ENCODE measurements at regions not wholly inside any gene's neighbourhood (a gene's known extent, or its start where the extent isn't known, plus 50 kb on each side); places are given as distances from the start of the nearest gene placed in this dataset.

- DNase-seq, result no peak
Measured at GRCh38 chr4:53805291-53805690, 214.0 kb upstream of the LNX1 start.

GRCh38 chr4:53804719-53805118 lies 213.4 kb upstream of the LNX1 start:
- DNase-seq, result no peak

GRCh38 chr4:53802500-53802899 lies 211.2 kb upstream of the LNX1 start:
- no peak for DNase-seq

- no peak for DNase-seq
Measured at GRCh38 chr4:53801373-53801772, 210.1 kb upstream of the LNX1 start.

GRCh38 chr4:53800741-53801140 lies 209.5 kb upstream of the LNX1 start:
- DNase-seq, result no peak

DNA sequence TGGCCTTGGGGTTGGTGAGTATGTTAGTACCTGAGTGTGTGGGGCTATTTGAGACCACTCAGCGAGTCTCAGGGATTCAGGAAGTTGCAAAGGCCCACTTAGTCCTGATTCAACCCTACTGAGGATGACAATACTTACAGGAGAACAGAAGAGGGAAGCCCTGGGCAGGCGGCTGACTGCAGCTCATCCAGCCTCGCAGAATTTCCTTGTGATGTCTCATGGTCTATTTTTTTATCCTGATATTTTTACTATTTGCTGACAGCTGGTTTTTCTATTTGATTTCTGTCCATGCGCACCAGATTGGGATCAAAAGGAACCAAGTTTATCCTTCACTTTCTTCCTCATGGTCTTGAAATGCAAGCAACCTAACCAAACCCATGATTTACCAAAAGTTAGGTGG lies 201.8 kb upstream of the LNX1 start:
- DNase-seq, result no peak

- DNase-seq, result no peak
Measured at GRCh38 chr4:53790286-53790685, 199.0 kb upstream of the LNX1 start.

DNA sequence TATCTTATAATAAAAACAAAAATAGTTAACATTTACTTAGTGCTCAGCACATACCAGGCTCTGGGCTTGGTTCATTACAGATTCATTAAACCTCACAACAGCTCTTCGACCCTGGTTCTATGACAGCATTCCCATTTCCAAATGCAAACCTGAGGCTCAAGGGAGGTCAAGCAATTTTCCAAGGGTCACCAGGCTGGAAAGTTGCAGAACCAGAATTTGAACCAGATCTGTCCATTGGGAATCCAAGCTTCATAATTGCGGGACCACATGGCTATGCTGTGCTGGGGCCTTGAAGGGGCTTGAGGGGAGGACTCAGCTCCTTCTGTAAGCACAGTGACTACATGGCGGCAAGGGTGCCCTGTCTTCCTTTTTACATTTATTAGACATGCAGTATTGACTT lies 197.3 kb upstream of the LNX1 start:
- DNase-seq, result no peak

GRCh38 chr4:53788011-53788410 lies 196.7 kb upstream of the LNX1 start:
- peak; percentile 66 for DNase-seq

DNA sequence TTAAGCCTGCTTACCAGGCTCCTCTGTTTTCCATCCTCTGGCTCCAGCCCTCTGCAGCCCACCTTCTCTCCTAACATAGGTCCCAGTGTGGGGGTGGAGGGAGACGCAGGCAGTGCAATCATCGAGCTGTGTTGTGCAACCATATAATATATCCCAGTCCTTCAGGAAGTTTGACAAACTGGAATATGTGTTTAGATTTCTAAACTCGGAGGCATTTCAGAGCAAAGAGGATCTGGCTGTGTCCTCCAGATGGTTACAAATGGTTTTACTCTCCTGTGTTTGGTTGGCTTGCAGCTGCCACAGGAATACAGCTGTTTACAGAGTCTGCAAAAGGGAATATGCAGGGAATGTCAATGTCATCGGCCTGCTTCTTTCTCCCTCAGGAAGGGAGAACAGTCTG lies 195.3 kb upstream of the LNX1 start:
- no peak for DNase-seq

DNA sequence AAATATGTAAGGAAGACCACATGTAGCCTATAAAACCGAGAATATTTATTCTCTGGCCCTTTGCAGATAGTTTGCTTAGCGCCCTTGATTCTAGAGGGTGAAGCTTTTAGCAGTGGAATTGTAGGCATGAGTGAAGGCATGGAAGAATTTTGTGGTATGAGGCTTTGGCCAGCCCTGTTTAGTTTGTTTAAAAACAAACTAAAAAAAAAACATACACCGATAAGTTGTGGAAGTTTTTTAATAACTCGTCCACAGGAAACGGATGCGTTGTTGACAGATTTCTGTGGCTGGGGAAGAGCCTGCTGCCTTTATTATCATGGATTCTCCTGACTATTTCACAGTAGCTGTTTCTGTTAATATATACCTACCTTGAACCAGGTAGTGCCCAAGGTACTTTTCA lies 194.7 kb upstream of the LNX1 start:
- no peak for DNase-seq

GRCh38 chr4:53784112-53784511 lies 192.8 kb upstream of the LNX1 start:
- DNase-seq, result no peak

GRCh38 chr4:53783208-53783859 lies 192.0 kb upstream of the LNX1 start:
- DNase-seq, result no peak

DNA sequence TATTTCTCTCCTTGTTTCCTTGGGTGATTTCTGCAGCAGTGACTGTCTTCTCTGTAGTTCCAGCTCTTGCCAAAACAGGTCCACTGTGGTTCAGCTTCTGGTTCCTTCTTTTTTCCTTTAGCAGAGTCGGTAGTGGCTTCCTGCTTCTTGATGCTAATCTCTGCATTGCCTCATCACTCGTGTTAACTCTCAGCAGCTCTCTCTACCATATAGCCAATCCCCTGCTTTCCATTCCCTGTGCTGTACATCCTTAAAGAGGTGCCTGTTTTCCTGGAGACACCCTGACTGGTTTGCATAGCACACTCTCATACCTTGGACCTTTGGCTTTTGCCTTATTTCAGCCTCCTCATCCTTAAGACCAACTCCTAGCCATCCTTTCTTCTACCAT lies 191.2 kb upstream of the LNX1 start:
- DNase-seq, result no peak

DNA sequence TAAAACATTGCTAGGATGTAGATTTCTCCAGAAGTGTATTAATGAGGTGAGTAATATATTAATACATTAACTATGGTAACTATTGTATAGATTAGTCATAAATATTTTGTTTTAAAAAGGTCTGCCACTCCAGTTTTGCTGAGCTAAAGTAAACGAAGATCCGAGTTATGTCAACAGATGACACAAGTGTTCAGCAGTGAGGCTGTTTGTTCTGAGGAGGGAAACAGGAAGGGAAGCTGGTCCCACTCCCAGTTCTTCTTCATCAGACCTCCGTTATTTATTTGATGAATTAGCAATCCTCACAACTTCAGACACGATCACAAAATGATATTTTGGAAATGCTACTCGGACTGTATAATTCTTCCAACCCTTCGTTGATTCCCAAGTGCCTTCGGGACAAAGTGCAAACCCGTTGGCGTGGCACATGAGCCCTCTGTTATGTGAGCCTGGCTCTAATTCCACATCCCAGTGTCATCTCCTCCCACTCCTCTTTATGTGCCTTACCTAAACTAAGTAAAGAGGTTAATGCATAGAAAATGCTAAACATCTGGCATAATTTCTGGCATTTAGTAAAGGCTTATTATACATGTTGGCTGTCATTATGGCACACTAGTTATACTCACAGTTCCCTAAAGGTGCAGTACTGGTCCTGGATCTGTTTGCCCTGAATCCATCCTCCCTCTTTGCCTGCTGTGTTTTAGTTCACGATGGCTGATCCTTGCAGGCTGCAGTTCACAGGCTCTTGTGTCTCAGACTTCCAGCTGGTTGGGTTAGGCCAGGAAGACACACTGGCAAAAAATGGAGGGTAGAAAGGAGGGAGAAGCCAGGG lies 190.6 kb upstream of the LNX1 start:
- no peak for DNase-seq

GRCh38 chr4:53780736-53781400 lies 189.6 kb upstream of the LNX1 start:
- DNase-seq, result no peak

- no peak for DNase-seq
Measured at GRCh38 chr4:53779025-53779424, 187.7 kb upstream of the LNX1 start.

DNA sequence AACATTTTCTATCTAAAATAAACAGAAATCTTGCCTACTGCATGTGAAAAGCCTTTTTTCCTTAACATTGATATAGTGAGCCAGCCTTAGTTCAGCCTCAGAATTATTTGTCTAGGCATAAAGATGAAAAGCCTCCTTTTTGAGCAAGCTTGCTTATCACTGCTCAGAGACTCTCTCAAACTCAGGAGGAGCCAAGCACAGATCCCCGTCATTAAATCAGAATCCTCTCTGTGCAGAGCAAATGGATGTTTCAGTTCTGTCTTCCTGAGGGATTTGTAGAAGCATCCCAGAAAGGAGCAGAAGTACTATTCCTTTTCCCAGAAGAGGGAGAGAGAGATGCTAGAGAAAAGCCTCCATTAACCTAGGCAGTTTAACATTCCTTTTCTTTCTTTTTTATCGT lies 186.9 kb upstream of the LNX1 start:
- no peak for DNase-seq

DNA sequence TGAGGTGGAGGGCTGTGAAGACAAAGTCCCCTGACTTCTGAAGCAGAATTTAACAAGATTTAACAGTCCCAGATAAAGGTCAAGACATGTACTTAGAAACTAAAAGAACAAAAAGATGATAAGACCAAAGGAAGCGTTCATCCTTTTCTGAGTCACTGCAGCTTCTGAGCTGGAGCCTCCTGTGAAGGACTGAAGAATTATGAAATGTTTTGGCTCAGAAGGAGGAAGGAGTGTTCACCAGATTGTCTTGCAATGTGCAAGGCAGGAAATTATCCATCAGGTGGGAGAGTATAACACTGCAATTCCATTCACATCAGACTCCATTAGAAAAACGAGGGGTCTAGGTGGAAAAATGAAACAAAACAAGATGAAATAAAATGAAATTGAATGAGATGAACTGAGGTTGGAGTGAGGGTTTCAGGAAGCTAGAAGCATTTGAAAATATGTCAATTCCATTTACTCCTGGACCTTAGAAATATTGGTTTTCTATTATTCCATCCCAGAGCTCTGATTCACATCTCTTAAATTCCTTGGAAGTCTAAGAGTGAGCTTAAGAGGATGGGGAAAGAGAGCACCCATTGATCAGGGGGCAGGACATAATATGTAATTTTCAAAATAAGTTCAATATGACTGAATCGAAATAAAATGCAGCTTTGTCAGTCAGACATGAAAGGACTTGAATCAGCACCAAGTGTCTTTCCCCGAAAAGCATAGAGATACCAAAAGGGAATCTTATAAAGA lies 186.1 kb upstream of the LNX1 start:
- DNase-seq, result no peak

GRCh38 chr4:53776141-53776540 lies 184.9 kb upstream of the LNX1 start:
- DNase-seq, result no peak

DNA sequence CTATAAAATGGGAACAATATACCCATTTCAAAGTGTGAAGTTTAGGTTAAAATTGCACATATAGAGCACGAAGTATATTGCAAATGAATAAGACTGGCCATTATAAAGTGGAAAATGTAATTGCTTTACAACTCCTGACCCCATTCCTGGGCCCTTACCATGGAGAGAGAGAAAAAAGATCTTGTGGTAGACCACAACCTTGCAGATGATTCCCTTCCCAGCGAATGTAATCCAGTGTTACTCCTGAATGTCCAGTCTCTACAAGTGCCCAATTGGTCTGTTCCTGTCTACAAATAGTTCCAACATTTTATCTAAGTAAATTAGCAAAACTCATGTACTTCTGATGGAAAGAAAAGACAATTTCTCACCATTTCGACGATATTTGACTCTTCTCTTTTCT lies 184.1 kb upstream of the LNX1 start:
- DNase-seq, result no peak

DNA sequence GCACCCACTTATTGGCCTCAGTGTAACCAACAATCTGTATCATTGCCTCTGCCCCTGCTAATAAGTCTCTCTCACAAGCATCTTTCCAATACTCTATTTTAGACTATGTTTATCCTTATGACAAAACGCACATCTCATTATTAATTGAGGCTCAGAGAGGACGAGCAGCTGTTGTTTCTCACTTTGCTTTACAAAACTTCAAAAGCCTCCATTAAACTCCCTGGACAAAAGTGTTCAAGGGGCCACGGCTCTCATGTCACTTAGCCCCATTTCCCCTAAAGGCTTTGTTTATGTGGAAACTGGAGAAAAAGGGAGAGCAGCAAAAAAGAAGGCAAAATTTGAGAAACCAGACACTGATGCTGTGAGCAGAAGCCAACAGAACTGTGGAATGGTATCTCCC lies 180.0 kb upstream of the LNX1 start:
- DNase-seq, result no peak

GRCh38 chr4:53767482-53767881 lies 176.2 kb upstream of the LNX1 start:
- DNase-seq, result no peak
